ENCODE measurements at regions not wholly inside any gene's neighbourhood (a gene's known extent, or its start where the extent isn't known, plus 50 kb on each side); places are given as distances from the start of the nearest gene placed in this dataset.
A peak's percentile ranks its signal among the peaks of the same experiment; 100 is the strongest.

GRCh38 chr4:187604984-187605383 is 390.6 kb upstream of the ZFP42 start:
- TF ChIP-seq TAF1 (IDR thresholded peaks at IDR 0.05; ENCODE audit: borderline replicate concordance, insufficient read depth, low read length) (no peak), SIN3A (IDR thresholded peaks at IDR 0.05; ENCODE audit: borderline replicate concordance, insufficient read depth, low read length) (no peak), POLR2AphosphoS5 (IDR thresholded peaks at IDR 0.05; ENCODE audit: low read depth, low read length) (no peak), FOXP2 (optimal IDR thresholded peaks at IDR 0.05; ENCODE audit: borderline replicate concordance, extremely low read depth, extremely low read length, insufficient read depth) (no peak)
- TF ChIP-seq, protein P1, sequence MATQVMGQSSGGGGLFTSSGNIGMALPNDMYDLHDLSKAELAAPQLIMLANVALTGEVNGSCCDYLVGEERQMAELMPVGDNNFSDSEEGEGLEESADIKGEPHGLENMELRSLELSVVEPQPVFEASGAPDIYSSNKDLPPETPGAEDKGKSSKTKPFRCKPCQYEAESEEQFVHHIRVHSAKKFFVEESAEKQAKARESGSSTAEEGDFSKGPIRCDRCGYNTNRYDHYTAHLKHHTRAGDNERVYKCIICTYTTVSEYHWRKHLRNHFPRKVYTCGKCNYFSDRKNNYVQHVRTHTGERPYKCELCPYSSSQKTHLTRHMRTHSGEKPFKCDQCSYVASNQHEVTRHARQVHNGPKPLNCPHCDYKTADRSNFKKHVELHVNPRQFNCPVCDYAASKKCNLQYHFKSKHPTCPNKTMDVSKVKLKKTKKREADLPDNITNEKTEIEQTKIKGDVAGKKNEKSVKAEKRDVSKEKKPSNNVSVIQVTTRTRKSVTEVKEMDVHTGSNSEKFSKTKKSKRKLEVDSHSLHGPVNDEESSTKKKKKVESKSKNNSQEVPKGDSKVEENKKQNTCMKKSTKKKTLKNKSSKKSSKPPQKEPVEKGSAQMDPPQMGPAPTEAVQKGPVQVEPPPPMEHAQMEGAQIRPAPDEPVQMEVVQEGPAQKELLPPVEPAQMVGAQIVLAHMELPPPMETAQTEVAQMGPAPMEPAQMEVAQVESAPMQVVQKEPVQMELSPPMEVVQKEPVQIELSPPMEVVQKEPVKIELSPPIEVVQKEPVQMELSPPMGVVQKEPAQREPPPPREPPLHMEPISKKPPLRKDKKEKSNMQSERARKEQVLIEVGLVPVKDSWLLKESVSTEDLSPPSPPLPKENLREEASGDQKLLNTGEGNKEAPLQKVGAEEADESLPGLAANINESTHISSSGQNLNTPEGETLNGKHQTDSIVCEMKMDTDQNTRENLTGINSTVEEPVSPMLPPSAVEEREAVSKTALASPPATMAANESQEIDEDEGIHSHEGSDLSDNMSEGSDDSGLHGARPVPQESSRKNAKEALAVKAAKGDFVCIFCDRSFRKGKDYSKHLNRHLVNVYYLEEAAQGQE (IDR thresholded peaks at IDR 0.05; ENCODE audit: insufficient read depth in 1 of 2, low read depth in 2 of 2, low read length in 2 of 2): no peak

- TF ChIP-seq, protein P1 (IDR thresholded peaks at IDR 0.05; ENCODE audit: insufficient read depth in 1 of 2, low read depth in 2 of 2, low read length in 2 of 2): no peak
- TF ChIP-seq POLR2AphosphoS5 (IDR thresholded peaks at IDR 0.05; ENCODE audit: low read depth, low read length): no peak
- TF ChIP-seq FOXP2 (optimal IDR thresholded peaks at IDR 0.05; ENCODE audit: borderline replicate concordance, extremely low read depth, extremely low read length, insufficient read depth): no peak
- TF ChIP-seq TAF1 (IDR thresholded peaks at IDR 0.05; ENCODE audit: borderline replicate concordance, insufficient read depth, low read length): no peak
- no peak for TF ChIP-seq SIN3A (IDR thresholded peaks at IDR 0.05; ENCODE audit: borderline replicate concordance, insufficient read depth, low read length)
These were observed 389.0 kb upstream of the ZFP42 start for GRCh38 chr4:187606581-187606980.

- TF ChIP-seq FOXP2 (optimal IDR thresholded peaks at IDR 0.05; ENCODE audit: borderline replicate concordance, extremely low read depth, extremely low read length, insufficient read depth): no peak
These were observed 387.6 kb upstream of the ZFP42 start for GRCh38 chr4:187608001-187608421.

DNA sequence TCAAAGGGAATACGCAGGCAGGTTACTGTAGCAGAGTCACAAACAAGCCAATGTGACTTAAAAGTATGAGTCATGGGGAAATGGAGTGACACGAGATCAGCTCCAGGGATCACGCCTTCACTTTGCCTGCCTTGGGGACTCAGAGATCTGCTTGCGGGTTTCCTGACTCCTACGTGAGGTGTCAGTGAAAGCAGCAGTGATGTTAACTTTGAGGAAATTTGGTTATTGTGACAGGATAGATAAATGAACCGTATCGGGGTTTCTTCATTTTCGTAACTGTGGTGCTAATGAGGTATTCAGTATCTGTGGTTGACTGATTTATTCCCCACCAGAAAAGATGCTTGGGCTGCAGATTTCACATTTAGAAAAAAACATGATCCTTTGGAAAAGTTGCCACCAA is 383.3 kb upstream of the ZFP42 start:
- TF ChIP-seq, protein P1 (IDR thresholded peaks at IDR 0.05; ENCODE audit: insufficient read depth in 1 of 2, low read depth in 2 of 2, low read length in 2 of 2): peak in 1 of 2 experiments; percentile 42; a peak in 1 of 4 replicates
- no peak for TF ChIP-seq POLR2AphosphoS5 (IDR thresholded peaks at IDR 0.05; ENCODE audit: low read depth, low read length)

DNA sequence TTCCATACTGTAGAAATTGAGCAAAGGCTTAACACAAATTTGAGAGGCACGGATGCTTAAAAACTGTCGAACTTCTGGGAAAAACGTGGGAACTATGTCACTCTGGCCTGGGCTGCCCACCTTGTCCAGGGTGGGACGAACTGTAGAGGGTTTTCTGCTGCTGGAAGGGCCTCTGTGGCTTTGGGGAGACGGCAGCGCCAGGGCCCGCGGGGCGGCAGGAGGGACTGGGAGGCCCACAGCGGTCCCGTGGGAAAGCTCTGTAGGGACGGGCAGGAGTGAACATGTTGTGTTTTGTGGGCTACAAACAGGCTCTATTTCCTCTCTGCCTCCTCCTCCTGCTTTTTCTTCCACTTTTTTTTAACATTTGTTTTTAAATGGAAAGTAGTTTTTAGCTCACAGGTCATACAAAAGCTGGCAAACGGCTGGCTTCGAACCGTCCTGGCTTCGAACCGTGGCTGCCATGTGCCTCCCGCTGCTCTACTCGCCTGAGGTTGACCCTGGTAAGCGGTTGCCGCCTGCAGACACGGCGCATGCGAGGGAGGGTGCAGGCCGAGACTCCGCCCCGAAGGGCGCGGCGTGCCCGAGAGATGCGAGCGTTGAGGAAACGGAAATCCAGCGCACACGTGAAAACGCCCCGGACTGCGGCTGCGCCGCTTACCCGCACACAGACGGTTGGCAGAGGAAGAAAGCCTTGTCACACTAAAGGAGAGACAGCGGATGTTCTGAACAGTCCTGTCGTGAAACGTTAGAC is 382.3 kb upstream of the ZFP42 start:
- TF ChIP-seq, protein P1 (IDR thresholded peaks at IDR 0.05; ENCODE audit: insufficient read depth in 1 of 2, low read depth in 2 of 2, low read length in 2 of 2): no peak
- no peak for TF ChIP-seq POLR2AphosphoS5 (IDR thresholded peaks at IDR 0.05; ENCODE audit: low read depth, low read length)
- no peak for TF ChIP-seq TAF1 (IDR thresholded peaks at IDR 0.05; ENCODE audit: borderline replicate concordance, insufficient read depth, low read length)
- no peak for TF ChIP-seq SIN3A (IDR thresholded peaks at IDR 0.05; ENCODE audit: borderline replicate concordance, insufficient read depth, low read length)
- no peak for TF ChIP-seq FOXP2 (optimal IDR thresholded peaks at IDR 0.05; ENCODE audit: borderline replicate concordance, extremely low read depth, extremely low read length, insufficient read depth)
